Non-pigmented ciliary epithelial cell (primary cell): ENCODE measurements at regions not wholly inside any gene's neighbourhood (a gene's known extent, or its start where the extent isn't known, plus 50 kb on each side); places are given as distances from the start of the nearest gene placed in this dataset.
"Not testable (repeated sequence)": the region's sequence is repeated elsewhere in the genome, so short reads cannot be mapped to it uniquely, and the experiment has no call there.

Experiments used
- DNase-seq: peaks from one replicate; pipeline ENCODE4 v3.0.0-alpha.2; 2010; ENCODE audit warnings: low read depth

DNA sequence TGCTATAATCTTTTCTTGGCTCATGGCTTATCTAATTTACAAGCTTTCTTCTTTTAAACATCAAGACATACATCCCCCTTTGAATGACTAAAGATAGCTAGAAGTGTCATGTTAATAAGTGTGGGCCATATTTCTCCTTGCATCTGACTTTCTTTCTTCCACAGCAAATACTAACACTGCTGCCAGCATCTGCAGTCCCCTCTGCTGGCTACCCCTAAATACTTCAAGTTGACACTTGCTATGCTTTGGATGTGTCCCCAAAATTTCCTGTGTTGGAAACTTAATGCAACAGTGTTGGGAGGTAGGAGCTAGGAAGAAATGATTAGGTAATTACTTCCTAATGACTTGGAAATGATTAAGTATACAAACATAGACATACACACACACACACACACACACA lies 459.0 kb upstream of the ST8SIA4 start:
- DNase-seq: no peak

- no peak for DNase-seq
Observed at GRCh38 chr5:101346906-101347305, 443.8 kb upstream of the ST8SIA4 start.

GRCh38 chr5:101346447-101346846 lies 443.4 kb upstream of the ST8SIA4 start:
- no peak for DNase-seq

DNA sequence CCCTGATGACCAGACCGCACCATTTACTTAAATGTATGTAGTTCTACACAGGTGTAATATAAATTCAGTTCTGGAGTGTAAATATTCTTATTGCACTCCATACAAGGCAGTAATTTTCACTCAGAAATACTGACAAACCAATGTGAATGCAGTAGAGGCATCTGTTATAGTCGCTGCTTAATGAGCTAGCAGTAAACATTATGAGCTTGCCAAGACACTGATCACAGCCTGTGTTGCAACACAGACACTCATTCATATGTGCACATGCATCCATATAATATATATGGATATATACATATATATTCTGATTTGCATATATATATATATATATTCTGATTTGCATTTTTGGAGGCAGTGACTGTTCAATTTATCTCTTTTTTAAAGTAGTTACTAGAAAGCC lies 435.1 kb upstream of the ST8SIA4 start:
- DNase-seq: no peak

DNA sequence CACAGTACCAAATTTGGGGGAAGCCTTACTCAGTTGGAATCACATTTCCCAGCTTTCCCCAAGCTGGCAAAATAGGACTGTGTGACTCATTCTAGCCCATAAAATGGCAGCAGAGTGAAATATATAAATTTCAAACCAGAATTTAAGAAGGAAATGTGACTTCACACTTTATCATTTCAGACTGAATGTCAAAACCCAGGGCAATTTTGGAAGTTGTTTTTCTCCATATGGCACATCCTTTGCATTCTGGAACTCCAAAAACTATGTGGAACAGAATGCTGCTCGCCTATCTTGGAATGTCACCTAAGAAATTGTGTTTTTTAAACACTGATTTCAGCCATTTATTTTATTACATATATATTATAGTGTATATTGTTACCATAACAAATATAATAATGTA lies 424.7 kb upstream of the ST8SIA4 start:
- no peak for DNase-seq

- no peak for DNase-seq
Observed at GRCh38 chr5:101326766-101327165, 423.7 kb upstream of the ST8SIA4 start.

DNA sequence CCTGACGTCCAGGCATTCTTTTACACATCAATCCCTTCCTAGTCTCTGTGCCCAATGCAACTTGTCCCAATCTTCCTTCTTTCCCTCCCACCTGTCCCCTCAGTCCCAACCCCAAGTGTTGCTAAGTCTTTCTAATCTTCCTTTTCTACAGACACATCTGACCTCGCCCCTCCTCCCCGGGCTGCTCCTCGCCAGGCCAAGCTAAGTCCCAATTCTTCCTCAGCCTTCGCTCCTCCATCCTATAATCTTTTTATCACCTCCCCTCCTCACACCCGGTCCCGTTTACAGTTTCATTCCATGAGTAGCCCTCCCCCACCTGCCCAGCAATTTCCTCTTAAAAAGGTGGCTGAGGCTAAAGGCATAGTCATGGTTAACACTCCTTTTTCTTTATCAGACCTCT lies 413.3 kb upstream of the ST8SIA4 start:
- not testable (repeated sequence) for DNase-seq

GRCh38 chr5:101306391-101307137 lies 403.5 kb upstream of the ST8SIA4 start:
- DNase-seq: no peak

- no peak for DNase-seq
Observed at GRCh38 chr5:101296477-101296876, 393.4 kb upstream of the ST8SIA4 start.

DNA sequence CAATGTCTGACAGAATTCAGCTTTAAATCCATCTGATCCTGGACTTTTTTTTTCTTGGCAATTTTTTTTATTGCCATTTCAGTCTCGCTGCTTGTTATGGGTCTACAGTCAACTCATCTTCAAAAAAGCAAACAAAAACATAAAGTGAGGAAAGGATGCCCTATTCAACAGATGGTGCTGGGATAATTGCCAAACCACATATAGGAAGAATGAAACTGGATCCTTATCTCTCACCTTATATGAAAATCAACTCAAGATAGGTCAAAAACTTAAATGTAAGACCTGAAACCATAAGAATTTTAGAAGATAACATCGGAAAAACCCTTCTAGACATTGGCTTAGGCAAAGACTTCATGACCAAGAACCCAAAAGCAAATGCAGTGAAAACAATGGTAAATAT lies 389.1 kb upstream of the ST8SIA4 start:
- no peak for DNase-seq

DNA sequence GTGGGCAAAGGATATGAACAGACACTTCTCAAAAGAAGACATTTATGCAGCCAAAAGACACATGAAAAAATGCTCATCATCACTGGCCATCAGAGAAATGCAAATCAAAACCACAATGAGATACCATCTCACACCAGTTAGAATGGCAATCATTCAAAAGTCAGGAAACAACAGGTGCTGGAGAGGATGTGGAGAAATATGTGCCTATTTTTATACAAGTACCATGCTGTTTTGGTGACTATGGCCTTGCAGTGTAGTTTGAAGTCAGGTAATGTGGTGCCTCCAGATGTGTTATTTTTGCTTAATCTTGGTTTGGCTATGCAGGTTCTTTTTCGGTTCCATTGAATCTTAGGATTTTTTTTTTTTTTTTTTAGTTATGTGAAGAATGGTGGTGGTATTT lies 387.7 kb upstream of the ST8SIA4 start:
- not testable (repeated sequence) for DNase-seq

DNA sequence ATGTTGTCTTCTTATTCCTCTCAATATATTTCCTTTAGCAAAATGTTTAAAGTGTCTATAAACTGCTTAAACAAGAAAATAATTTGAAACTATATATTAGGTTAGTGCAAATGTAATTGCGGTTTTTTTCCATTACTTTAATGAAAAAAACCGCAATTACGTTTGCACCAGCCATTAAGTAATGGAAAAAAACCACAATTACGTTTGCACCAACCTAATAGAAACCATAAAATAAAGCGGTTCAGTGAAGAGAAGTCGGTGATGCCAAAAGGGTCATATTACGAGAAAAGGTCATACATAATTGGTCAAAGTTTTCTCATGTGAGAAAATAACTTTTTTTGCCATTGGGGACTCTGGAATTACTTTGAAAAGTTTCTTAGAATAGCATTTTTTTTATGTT lies 385.6 kb upstream of the ST8SIA4 start:
- DNase-seq: no peak

GRCh38 chr5:101284736-101285375 lies 381.8 kb upstream of the ST8SIA4 start:
- no peak for DNase-seq

DNA sequence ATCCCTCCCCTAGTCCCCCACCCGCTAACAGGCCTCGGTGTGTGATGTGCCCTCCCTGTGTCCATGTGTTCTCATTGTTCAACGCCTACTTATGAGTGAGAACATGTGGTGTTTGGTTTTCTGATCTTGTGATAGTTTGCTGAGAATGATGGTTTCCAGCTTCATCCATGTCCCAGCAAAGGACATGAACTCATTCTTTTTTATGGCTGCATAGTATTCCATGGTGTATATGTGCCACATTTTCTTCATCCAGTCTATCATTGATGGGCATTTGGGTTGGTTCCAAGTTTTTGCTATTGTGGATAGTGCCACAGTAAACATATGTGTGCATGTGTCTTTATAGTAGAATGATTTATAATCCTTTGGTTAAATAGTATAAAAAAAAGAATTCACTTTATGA lies 380.9 kb upstream of the ST8SIA4 start:
- DNase-seq: not testable (repeated sequence)

GRCh38 chr5:101278917-101279316 lies 375.8 kb upstream of the ST8SIA4 start:
- no peak for DNase-seq

- DNase-seq: no peak
Observed at GRCh38 chr5:101278011-101278687, 375.1 kb upstream of the ST8SIA4 start.

GRCh38 chr5:101271945-101272344 lies 368.9 kb upstream of the ST8SIA4 start:
- no peak for DNase-seq

GRCh38 chr5:101271416-101271815 lies 368.3 kb upstream of the ST8SIA4 start:
- no peak for DNase-seq

GRCh38 chr5:101260857-101261256 lies 357.8 kb upstream of the ST8SIA4 start:
- DNase-seq: no peak

- DNase-seq: no peak
Observed at GRCh38 chr5:101253096-101253495, 350.0 kb upstream of the ST8SIA4 start.

GRCh38 chr5:101244621-101245020 lies 341.5 kb upstream of the ST8SIA4 start:
- no peak for DNase-seq

GRCh38 chr5:101212942-101213514 lies 309.9 kb upstream of the ST8SIA4 start:
- no peak for DNase-seq

GRCh38 chr5:101206534-101206933 lies 303.5 kb upstream of the ST8SIA4 start:
- no peak for DNase-seq
